NCI-H1105 (cell line): ENCODE measurements at regions not wholly inside any gene's neighbourhood (a gene's known extent, or its start where the extent isn't known, plus 50 kb on each side); places are given as distances from the start of the nearest gene placed in this dataset.

Experiments
- DNase-seq: peaks from one replicate; lab custom pipeline; 2025; lab: John Stamatoyannopoulos, UW

- DNase-seq: no peak
Observed at GRCh38 chr2:134174711-134175110, 79.2 kb upstream of the MGAT5 start.

- no peak for DNase-seq
Observed at GRCh38 chr2:134175834-134176233, 78.0 kb upstream of the MGAT5 start.

GRCh38 chr2:134177351-134177931 is 76.4 kb upstream of the MGAT5 start:
- no peak for DNase-seq

- DNase-seq: no peak
Observed at GRCh38 chr2:134178138-134178877, 75.6 kb upstream of the MGAT5 start.

GRCh38 chr2:134181219-134181618 is 72.7 kb upstream of the MGAT5 start:
- DNase-seq: no peak

- no peak for DNase-seq
Observed at GRCh38 chr2:134183679-134184078, 70.2 kb upstream of the MGAT5 start.

GRCh38 chr2:134185639-134186038 is 68.2 kb upstream of the MGAT5 start:
- DNase-seq: no peak

GRCh38 chr2:134189009-134189720 is 64.7 kb upstream of the MGAT5 start:
- DNase-seq: no peak

- DNase-seq: no peak
Observed at GRCh38 chr2:134190062-134190806, 63.6 kb upstream of the MGAT5 start.

- DNase-seq: no peak
Observed at GRCh38 chr2:134190807-134191203, 63.1 kb upstream of the MGAT5 start.

GRCh38 chr2:134191835-134192234 is 62.0 kb upstream of the MGAT5 start:
- no peak for DNase-seq

GRCh38 chr2:134193006-134193405 is 60.9 kb upstream of the MGAT5 start:
- no peak for DNase-seq

- no peak for DNase-seq
Observed at GRCh38 chr2:134194519-134194918, 59.4 kb upstream of the MGAT5 start.

GRCh38 chr2:134195341-134195740 is 58.5 kb upstream of the MGAT5 start:
- DNase-seq: no peak

GRCh38 chr2:134197445-134197844 is 56.4 kb upstream of the MGAT5 start:
- DNase-seq: no peak

- DNase-seq: no peak
Observed at GRCh38 chr2:134198006-134198634, 55.8 kb upstream of the MGAT5 start.

- DNase-seq: no peak
Observed at GRCh38 chr2:134199123-134199522, 54.7 kb upstream of the MGAT5 start.

- no peak for DNase-seq
Observed at GRCh38 chr2:134200036-134200618, 53.7 kb upstream of the MGAT5 start.

- DNase-seq: no peak
Observed at GRCh38 chr2:134201533-134201932, 52.3 kb upstream of the MGAT5 start.

- DNase-seq: no peak
Observed at GRCh38 chr2:134202371-134202770, 51.5 kb upstream of the MGAT5 start.

- DNase-seq: no peak
Observed at GRCh38 chr2:134203175-134203574, 50.7 kb upstream of the MGAT5 start.
